ENCODE measurements at regions not wholly inside any gene's neighbourhood (a gene's known extent, or its start where the extent isn't known, plus 50 kb on each side); places are given as distances from the start of the nearest gene placed in this dataset.

DNA sequence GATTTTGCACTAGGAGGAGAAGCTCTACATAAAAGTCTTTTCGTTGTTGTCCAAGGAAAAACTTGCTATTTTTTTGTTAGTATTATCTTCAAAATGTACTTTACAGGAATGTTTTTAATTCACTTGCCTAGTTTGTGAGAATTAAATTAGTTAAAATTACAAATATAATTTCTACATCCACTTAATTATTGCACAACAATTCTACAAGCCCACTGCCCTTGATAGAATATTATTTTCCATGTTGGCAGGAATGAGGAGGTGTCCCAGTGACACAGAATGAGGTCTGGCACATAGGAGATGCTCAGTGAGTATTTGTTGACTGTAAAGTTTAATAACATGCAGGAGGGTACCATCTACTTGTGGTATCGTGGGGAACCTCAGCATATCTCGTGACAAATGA lies 255.4 kb downstream of the SDHAF3 start:
- no peaks in the 10 kb centered on the region for H3K27me3 Mint-ChIP-seq (ENCODE audit: unreplicated experiment)
- no peak overlapping the region for H3K4me3 Mint-ChIP-seq (ENCODE audit: unreplicated experiment)
- no peak overlapping the region for H3K27ac Mint-ChIP-seq (ENCODE audit: unreplicated experiment)
- no peak for DNase-seq
- TF ChIP-seq CTCF (IDR thresholded peaks at IDR 0.05; ENCODE audit: partially characterized antibody, unreplicated experiment), result no peak
- no peaks in the 10 kb centered on the region for H3K36me3 Mint-ChIP-seq (ENCODE audit: unreplicated experiment)
- peaks cover 2% of the 10 kb centered on the region for H3K9me3 Mint-ChIP-seq (ENCODE audit: unreplicated experiment)
- no peaks in the 10 kb centered on the region for H3K4me1 Mint-ChIP-seq (ENCODE audit: low read depth, unreplicated experiment)

- no peak for DNase-seq
- H3K36me3 Mint-ChIP-seq (ENCODE audit: unreplicated experiment), result no peaks in the 10 kb centered on the region
- no peak for TF ChIP-seq CTCF (IDR thresholded peaks at IDR 0.05; ENCODE audit: partially characterized antibody, unreplicated experiment)
- no peak overlapping the region for H3K4me3 Mint-ChIP-seq (ENCODE audit: unreplicated experiment)
- no peaks in the 10 kb centered on the region for H3K27me3 Mint-ChIP-seq (ENCODE audit: unreplicated experiment)
- no peaks in the 10 kb centered on the region for H3K9me3 Mint-ChIP-seq (ENCODE audit: unreplicated experiment)
- H3K4me1 Mint-ChIP-seq (ENCODE audit: low read depth, unreplicated experiment), result no peaks in the 10 kb centered on the region
- H3K27ac Mint-ChIP-seq (ENCODE audit: unreplicated experiment), result no peak overlapping the region
Measured at GRCh38 chr7:97373736-97374135, 256.2 kb downstream of the SDHAF3 start.

DNA sequence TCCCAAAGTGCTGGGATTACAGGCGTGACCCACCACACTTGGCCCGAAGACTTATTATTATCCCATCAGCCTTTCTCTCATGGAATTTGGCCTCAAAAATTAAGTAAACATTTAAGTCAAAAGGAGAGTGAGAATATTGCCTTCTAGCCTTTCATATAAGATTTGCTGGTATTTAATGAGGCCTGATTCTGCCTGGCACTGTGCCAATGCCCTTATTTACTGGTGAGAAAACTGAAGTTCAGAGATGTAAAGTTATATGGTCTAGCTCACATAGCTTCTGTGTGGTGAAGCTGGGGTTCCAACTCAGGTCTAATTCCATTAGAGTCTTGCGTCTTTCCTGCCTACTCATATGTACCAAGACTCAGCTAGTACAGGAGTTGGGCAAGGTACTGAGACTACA lies 260.2 kb downstream of the SDHAF3 start:
- Mint-ChIP-seq H3K36me3 (ENCODE audit: unreplicated experiment) (no peaks in the 10 kb centered on the region), H3K9me3 (ENCODE audit: unreplicated experiment) (no peaks in the 10 kb centered on the region), H3K27ac (ENCODE audit: unreplicated experiment) (no peak overlapping the region), H3K4me1 (ENCODE audit: low read depth, unreplicated experiment) (peaks cover 2% of the 10 kb centered on the region), H3K27me3 (ENCODE audit: unreplicated experiment) (no peaks in the 10 kb centered on the region), H3K4me3 (ENCODE audit: unreplicated experiment) (no peak overlapping the region)
- DNase-seq, result no peak
- no peak for TF ChIP-seq CTCF (IDR thresholded peaks at IDR 0.05; ENCODE audit: partially characterized antibody, unreplicated experiment)

DNA sequence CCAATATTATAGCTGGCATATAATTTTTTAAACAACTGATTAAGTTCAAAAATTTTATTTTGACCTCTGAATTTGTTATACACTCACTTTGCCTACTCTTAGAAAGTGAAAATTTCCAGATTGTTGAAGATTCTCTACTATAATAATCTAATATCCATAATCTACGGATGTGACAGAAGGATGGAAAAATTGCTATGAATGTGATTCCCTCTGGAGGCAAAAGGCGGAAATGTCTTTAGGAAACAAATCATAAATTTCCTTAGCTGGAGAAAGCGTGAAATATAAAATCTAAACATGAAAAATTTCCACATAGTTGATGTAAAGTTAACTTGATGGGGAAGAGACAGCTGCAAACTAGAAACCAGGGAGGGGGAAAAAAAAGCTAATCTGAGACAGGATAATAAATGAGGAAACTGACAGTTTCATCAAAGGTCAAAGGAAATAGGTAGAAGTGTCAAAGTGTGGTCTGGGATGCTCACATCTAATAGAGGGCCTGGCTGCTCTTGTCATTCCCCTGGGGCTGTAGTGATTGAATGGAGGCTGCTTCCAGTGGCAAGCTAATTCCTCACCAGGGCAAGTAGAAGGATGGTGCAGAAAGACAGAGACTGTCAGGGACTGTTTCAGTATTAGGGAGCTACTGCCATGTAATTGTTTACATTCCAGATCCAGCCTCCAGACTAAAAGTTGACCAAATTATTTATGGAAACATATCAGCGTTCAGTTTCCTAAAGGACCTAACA lies 264.5 kb downstream of the SDHAF3 start:
- H3K4me3 Mint-ChIP-seq (ENCODE audit: unreplicated experiment), result no peak overlapping the region
- peaks cover 2% of the 10 kb centered on the region for H3K4me1 Mint-ChIP-seq (ENCODE audit: low read depth, unreplicated experiment)
- no peaks in the 10 kb centered on the region for H3K27me3 Mint-ChIP-seq (ENCODE audit: unreplicated experiment)
- no peaks in the 10 kb centered on the region for H3K9me3 Mint-ChIP-seq (ENCODE audit: unreplicated experiment)
- no peak overlapping the region for H3K27ac Mint-ChIP-seq (ENCODE audit: unreplicated experiment)
- DNase-seq, result no peak
- no peak for TF ChIP-seq CTCF (IDR thresholded peaks at IDR 0.05; ENCODE audit: partially characterized antibody, unreplicated experiment)
- no peaks in the 10 kb centered on the region for H3K36me3 Mint-ChIP-seq (ENCODE audit: unreplicated experiment)

GRCh38 chr7:97390052-97390451 lies 272.6 kb downstream of the SDHAF3 start:
- DNase-seq, result no peak
- Mint-ChIP-seq H3K27me3 (ENCODE audit: unreplicated experiment) (no peaks in the 10 kb centered on the region), H3K4me1 (ENCODE audit: low read depth, unreplicated experiment) (no peaks in the 10 kb centered on the region), H3K9me3 (ENCODE audit: unreplicated experiment) (no peaks in the 10 kb centered on the region), H3K27ac (ENCODE audit: unreplicated experiment) (no peak overlapping the region), H3K4me3 (ENCODE audit: unreplicated experiment) (no peak overlapping the region), H3K36me3 (ENCODE audit: unreplicated experiment) (no peaks in the 10 kb centered on the region)
- no peak for TF ChIP-seq CTCF (IDR thresholded peaks at IDR 0.05; ENCODE audit: partially characterized antibody, unreplicated experiment)

Measured in glutamatergic neuron (in vitro differentiated cells).